ENCODE measurements at regions not wholly inside any gene's neighbourhood (a gene's known extent, or its start where the extent isn't known, plus 50 kb on each side); places are given as distances from the start of the nearest gene placed in this dataset.

- Histone ChIP-seq H3K4me2 (ENCODE audit: low read length) (no peak overlapping the region), H3K36me3 (ENCODE audit: low read depth, low read length) (no peaks in the 10 kb centered on the region), H3K9me3 (ENCODE audit: low read length) (no peaks in the 10 kb centered on the region), H3K27me3 (ENCODE audit: low read length) (peaks cover 52% of the 10 kb centered on the region), H3K9ac (ENCODE audit: low read length) (no peak overlapping the region), H3K9me2 (replicated peaks; ENCODE audit: low read length) (no peaks in the 10 kb centered on the region), H3K79me2 (ENCODE audit: low read length) (no peaks in the 10 kb centered on the region), H2AFZ (ENCODE audit: low read length) (no peak overlapping the region), H3K4me3 (ENCODE audit: low read length) (no peak overlapping the region), H4K20me1 (ENCODE audit: low read length) (no peaks in the 10 kb centered on the region), H3K27ac (ENCODE audit: low read length) (no peak overlapping the region), H3F3A (ENCODE audit: low read length, unreplicated experiment) (no peaks in the 10 kb centered on the region), H3K4me1 (ENCODE audit: insufficient read depth, low read length) (no peaks in the 10 kb centered on the region)
- ATAC-seq (no peak), DNase-seq (no peak)
- POLR2A ChIA-PET (ENCODE audit: unreplicated experiment), result no interaction called here
- TF ChIP-seq EZH2phosphoT487 (IDR thresholded peaks at IDR 0.05; ENCODE audit: borderline replicate concordance, low read length), result no peak
- no peak for TF ChIP-seq CTCF (conservative IDR thresholded peaks at IDR 0.05; ENCODE audit: low read depth, low read length)
- no peak for TF ChIP-seq EZH2 (IDR thresholded peaks at IDR 0.05; ENCODE audit: low read length, unreplicated experiment)
- no TSS peak for BruUV-seq (replicated peaks)
- intact Hi-C loops (cut with micrococcal nuclease), result no loop called here
- CTCF ChIA-PET, result no interaction called here
Observed at GRCh38 chr16:86061318-86061695, 162.3 kb downstream of the IRF8 start.

DNA sequence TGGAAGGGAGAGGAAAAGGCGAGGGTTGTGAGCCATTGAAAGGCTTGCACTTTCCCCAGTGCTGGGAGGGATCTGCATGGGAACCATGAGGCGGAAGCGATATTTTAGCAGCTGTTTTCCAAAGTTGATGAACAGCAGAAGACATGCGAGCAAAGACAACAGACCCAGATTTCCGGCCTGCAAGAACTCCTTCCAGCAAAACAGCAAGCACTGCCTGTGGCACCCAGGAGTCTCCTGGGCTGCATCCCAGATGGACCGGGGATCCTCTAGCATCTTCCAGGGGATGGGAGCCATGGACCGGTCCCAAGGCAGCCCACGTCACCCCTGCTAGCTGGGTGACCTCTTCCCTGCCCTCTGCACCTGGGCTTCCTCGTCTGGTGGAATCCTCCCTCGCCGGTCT, 162.8 kb downstream of the IRF8 start:
- Histone ChIP-seq H3K9me3 (ENCODE audit: low read length) (no peaks in the 10 kb centered on the region), H3K27ac (ENCODE audit: low read length) (no peak overlapping the region), H3K4me2 (ENCODE audit: low read length) (no peak overlapping the region), H3K27me3 (ENCODE audit: low read length) (peaks cover 52% of the 10 kb centered on the region), H3K4me1 (ENCODE audit: insufficient read depth, low read length) (no peaks in the 10 kb centered on the region), H3F3A (ENCODE audit: low read length, unreplicated experiment) (no peaks in the 10 kb centered on the region), H3K9me2 (replicated peaks; ENCODE audit: low read length) (no peaks in the 10 kb centered on the region), H3K4me3 (ENCODE audit: low read length) (no peak overlapping the region), H3K79me2 (ENCODE audit: low read length) (no peaks in the 10 kb centered on the region), H2AFZ (ENCODE audit: low read length) (no peak overlapping the region), H3K36me3 (ENCODE audit: low read depth, low read length) (no peaks in the 10 kb centered on the region), H4K20me1 (ENCODE audit: low read length) (no peaks in the 10 kb centered on the region), H3K9ac (ENCODE audit: low read length) (no peak overlapping the region)
- ChIA-PET POLR2A (ENCODE audit: unreplicated experiment) (no interaction called here), CTCF (no interaction called here)
- no peak for ATAC-seq
- BruUV-seq (replicated peaks), result no TSS peak
- intact Hi-C loops (cut with micrococcal nuclease), result no loop called here
- TF ChIP-seq EZH2 (IDR thresholded peaks at IDR 0.05; ENCODE audit: low read length, unreplicated experiment) (no peak), CTCF (conservative IDR thresholded peaks at IDR 0.05; ENCODE audit: low read depth, low read length) (no peak), EZH2phosphoT487 (IDR thresholded peaks at IDR 0.05; ENCODE audit: borderline replicate concordance, low read length) (no peak)
- DNase-seq, result no peak

GRCh38 chr16:86062271-86062965, 163.5 kb downstream of the IRF8 start:
- no peaks in the 10 kb centered on the region for H3F3A ChIP-seq (ENCODE audit: low read length, unreplicated experiment)
- H4K20me1 ChIP-seq (ENCODE audit: low read length), result no peaks in the 10 kb centered on the region
- no peaks in the 10 kb centered on the region for H3K9me2 ChIP-seq (replicated peaks; ENCODE audit: low read length)
- H3K9me3 ChIP-seq (ENCODE audit: low read length), result no peaks in the 10 kb centered on the region
- no peak for ATAC-seq
- no peak for DNase-seq
- no peak overlapping the region for H3K9ac ChIP-seq (ENCODE audit: low read length)
- H3K4me2 ChIP-seq (ENCODE audit: low read length), result no peak overlapping the region
- ChIA-PET CTCF (no interaction called here), POLR2A (ENCODE audit: unreplicated experiment) (no interaction called here)
- no peaks in the 10 kb centered on the region for H3K36me3 ChIP-seq (ENCODE audit: low read depth, low read length)
- H3K79me2 ChIP-seq (ENCODE audit: low read length), result no peaks in the 10 kb centered on the region
- no peak overlapping the region for H3K27ac ChIP-seq (ENCODE audit: low read length)
- peaks cover 49% of the 10 kb centered on the region for H3K27me3 ChIP-seq (ENCODE audit: low read length)
- H3K4me3 ChIP-seq (ENCODE audit: low read length), result no peak overlapping the region
- H2AFZ ChIP-seq (ENCODE audit: low read length), result no peak overlapping the region
- no peak for TF ChIP-seq CTCF (conservative IDR thresholded peaks at IDR 0.05; ENCODE audit: low read depth, low read length)
- no peak for TF ChIP-seq EZH2phosphoT487 (IDR thresholded peaks at IDR 0.05; ENCODE audit: borderline replicate concordance, low read length)
- no peak for TF ChIP-seq EZH2 (IDR thresholded peaks at IDR 0.05; ENCODE audit: low read length, unreplicated experiment)
- no TSS peak for BruUV-seq (replicated peaks)
- no peaks in the 10 kb centered on the region for H3K4me1 ChIP-seq (ENCODE audit: insufficient read depth, low read length)
- intact Hi-C loops (cut with micrococcal nuclease), result no loop called here

Data from PC-3 (cell line).